SK-N-SH (cell line): ENCODE measurements at regions not wholly inside any gene's neighbourhood (a gene's known extent, or its start where the extent isn't known, plus 50 kb on each side); places are given as distances from the start of the nearest gene placed in this dataset.
A peak's percentile ranks its signal among the peaks of the same experiment; 100 is the strongest.

Experiments used
- CTCF ChIA-PET: fragments of 300-600, 350-600 bp; formaldehyde crosslinking; extraction: SDS; loops from one replicate; lab custom pipeline; 2021; lab: Yijun Ruan, JAX
- POLR2A ChIA-PET: fragments of 350-600 bp; sonication (Branson Sonifier 250); formaldehyde crosslinking; extraction: SDS; loops from one replicate; lab custom pipeline; 2020; ENCODE audit warnings: antibody characterized with exemption, inconsistent platforms; lab: Yijun Ruan, JAX
- DNase-seq: peaks from one replicate; pipeline ENCODE4 v3.0.0; 2012
- H2AFZ ChIP-seq: fragments of 200-600 bp; sonication (generic); 2 replicates; pipeline ENCODE4 v1.8.1; 2016; ENCODE audit warnings: antibody characterized with exemption, mild to moderate bottlenecking, low read depth
- H3F3A ChIP-seq: fragments of 200-600 bp; sonication (generic); replicated peaks from 2 replicates; pipeline ENCODE3; 2016; ENCODE audit warnings: antibody characterized with exemption, mild to moderate bottlenecking; ENCODE audit not compliant: insufficient read depth
- H3K27ac ChIP-seq, 2 experiments: fragments of 200-500 bp in 1 of 2; fragments of 200-600 bp in 1 of 2; sonication (Bioruptor generic) in 1 of 2; sonication (generic), shearing (Covaris generic) in 1 of 2; 2 replicates each; pipeline versions ENCODE4 v1.5.1 to v1.6.1; 2014 to 2016; ENCODE audit warnings: low read depth in 2 of 2, inconsistent platforms in 1 of 2, low read length in 1 of 2, mild to moderate bottlenecking in 1 of 2, mixed read lengths in 1 of 2
- H3K27me3 ChIP-seq: fragments of 200-600 bp; sonication (generic), shearing (Covaris generic); 2 replicates; pipeline ENCODE4 v1.6.1; 2016; ENCODE audit warnings: mixed run types; ENCODE audit not compliant: insufficient read depth
- H3K36me3 ChIP-seq, 2 experiments: fragments of 200-500 bp in 1 of 2; fragments of 200-600 bp in 1 of 2; sonication (Bioruptor generic) in 1 of 2; sonication (generic) in 1 of 2; replicated peaks in 1 of 2; 2 replicates each; pipeline versions ENCODE3 to v1.5.1; 2014 to 2016; ENCODE audit warnings: low read length in 1 of 2, mild to moderate bottlenecking in 1 of 2; ENCODE audit not compliant: insufficient read depth in 2 of 2, control insufficient read depth in 1 of 2
- H3K4me1 ChIP-seq, 2 experiments: fragments of 200-500 bp in 1 of 2; fragments of 200-600 bp in 1 of 2; sonication (Bioruptor generic) in 1 of 2; sonication (generic), shearing (Covaris generic) in 1 of 2; 2 replicates each; pipeline versions ENCODE4 v1.5.1 to v1.6.1; 2014 to 2016; ENCODE audit warnings: low read depth in 1 of 2, low read length in 1 of 2, mixed run types in 1 of 2; ENCODE audit not compliant: insufficient read depth in 2 of 2, control insufficient read depth in 1 of 2
- H3K4me2 ChIP-seq: fragments of 200-600 bp; sonication (generic), shearing (Covaris generic); 2 replicates; pipeline ENCODE4 v1.6.1; 2017; ENCODE audit warnings: mixed run types
- H3K4me3 ChIP-seq, 2 experiments: fragments of 200-500 bp in 1 of 2; fragments of 200-600 bp in 1 of 2; sonication (Bioruptor generic) in 1 of 2; sonication (generic), shearing (Covaris generic) in 1 of 2; 2 replicates each; pipeline versions ENCODE4 v1.5.1 to v1.8.1; 2014 to 2016; ENCODE audit warnings: low read depth in 2 of 2, inconsistent platforms in 1 of 2, low read length in 1 of 2, mild to moderate bottlenecking in 1 of 2, mixed read lengths in 1 of 2, moderate library complexity in 1 of 2
- H3K79me2 ChIP-seq: fragments of 200-600 bp; sonication (generic); 2 replicates; pipeline ENCODE4 v1.8.1; 2017; ENCODE audit warnings: mild to moderate bottlenecking; ENCODE audit not compliant: insufficient read depth
- H3K9ac ChIP-seq: fragments of 200-600 bp; sonication (generic); 2 replicates; pipeline ENCODE4 v1.6.1; 2017; ENCODE audit warnings: mixed run types
- H3K9me2 ChIP-seq: fragments of 200-600 bp; sonication (generic); 2 replicates; pipeline ENCODE4 v1.6.1; 2017; ENCODE audit warnings: mixed run types
- H3K9me3 ChIP-seq: fragments of 200-600 bp; sonication (generic); 2 replicates; pipeline ENCODE4 v1.6.1; 2017; ENCODE audit warnings: mixed run types, mild to moderate bottlenecking, moderate library complexity
- H4K20me1 ChIP-seq: fragments of 200-600 bp; sonication (generic); 2 replicates; pipeline ENCODE4 v1.6.1; 2017; ENCODE audit warnings: mild to moderate bottlenecking, mixed run types; ENCODE audit not compliant: insufficient read depth
- EZH2phosphoT487 ChIP-seq: fragments of 200-600 bp; sonication (generic); IDR thresholded peaks from 2 replicates; pipeline ENCODE4 v1.6.1; 2017; ENCODE audit warnings: low read depth, mixed run types, mild to moderate bottlenecking, antibody characterized with exemption, moderate library complexity, borderline replicate concordance
- FOXJ3 ChIP-seq: sonication (generic); formaldehyde crosslinking; IDR thresholded peaks from 2 replicates; pipeline ENCODE4 v1.5.1; 2020; ENCODE audit warnings: mild to moderate bottlenecking, missing genetic modification reagents
- NFIC ChIP-seq: IDR thresholded peaks from 2 replicates; pipeline ENCODE4 v1.4.0; 2012; ENCODE audit warnings: borderline replicate concordance
- RAD21 ChIP-seq: IDR thresholded peaks from 2 replicates; pipeline ENCODE4 v1.6.1; 2012; ENCODE audit warnings: mild to moderate bottlenecking, low read length
- RCOR1 ChIP-seq: fragments of 150-350 bp; IDR thresholded peaks from 2 replicates; pipeline ENCODE4 v1.6.1; 2017; ENCODE audit warnings: antibody characterized with exemption, low read length
- SIN3A ChIP-seq: IDR thresholded peaks from 2 replicates; pipeline ENCODE4 v1.6.1; 2012; ENCODE audit warnings: low read depth, mild to moderate bottlenecking, low read length, moderate library complexity, borderline replicate concordance
- SMC3 ChIP-seq: IDR thresholded peaks from 2 replicates; pipeline ENCODE4 v1.6.1; 2012; ENCODE audit warnings: low read depth, low read length, improper control_type of control experiment
- TEAD4 ChIP-seq: IDR thresholded peaks from 2 replicates; pipeline ENCODE4 v1.4.0; 2012; ENCODE audit warnings: mild to moderate bottlenecking, borderline replicate concordance; ENCODE audit not compliant: insufficient read depth
- USF2 ChIP-seq: fragments of 150-350 bp; IDR thresholded peaks from 2 replicates; pipeline ENCODE4 v1.6.1; 2017; ENCODE audit warnings: antibody characterized with exemption, low read length, low read depth, borderline replicate concordance
- ZBTB33 ChIP-seq: IDR thresholded peaks from 2 replicates; pipeline ENCODE4 v1.4.0; 2012; ENCODE audit warnings: low read depth, borderline replicate concordance
- TF ChIP-seq, protein P1 (sequence below): IDR thresholded peaks from 2 replicates; pipeline ENCODE4 v1.6.1; 2012; ENCODE audit warnings: mild to moderate bottlenecking, low read depth, low read length, moderate library complexity
- TF ChIP-seq, protein P2 (sequence below): IDR thresholded peaks from 2 replicates; pipeline ENCODE4; 2012
- TF ChIP-seq, protein P3 (sequence below): fragments of 150-350 bp; IDR thresholded peaks from 2 replicates; pipeline ENCODE4 v1.6.1; 2016; ENCODE audit warnings: mild to moderate bottlenecking, low read depth, low read length

GRCh38 chr5:82599030-82599429, 320.9 kb upstream of the RPS23 start (continued):
- TF ChIP-seq, protein P1, sequence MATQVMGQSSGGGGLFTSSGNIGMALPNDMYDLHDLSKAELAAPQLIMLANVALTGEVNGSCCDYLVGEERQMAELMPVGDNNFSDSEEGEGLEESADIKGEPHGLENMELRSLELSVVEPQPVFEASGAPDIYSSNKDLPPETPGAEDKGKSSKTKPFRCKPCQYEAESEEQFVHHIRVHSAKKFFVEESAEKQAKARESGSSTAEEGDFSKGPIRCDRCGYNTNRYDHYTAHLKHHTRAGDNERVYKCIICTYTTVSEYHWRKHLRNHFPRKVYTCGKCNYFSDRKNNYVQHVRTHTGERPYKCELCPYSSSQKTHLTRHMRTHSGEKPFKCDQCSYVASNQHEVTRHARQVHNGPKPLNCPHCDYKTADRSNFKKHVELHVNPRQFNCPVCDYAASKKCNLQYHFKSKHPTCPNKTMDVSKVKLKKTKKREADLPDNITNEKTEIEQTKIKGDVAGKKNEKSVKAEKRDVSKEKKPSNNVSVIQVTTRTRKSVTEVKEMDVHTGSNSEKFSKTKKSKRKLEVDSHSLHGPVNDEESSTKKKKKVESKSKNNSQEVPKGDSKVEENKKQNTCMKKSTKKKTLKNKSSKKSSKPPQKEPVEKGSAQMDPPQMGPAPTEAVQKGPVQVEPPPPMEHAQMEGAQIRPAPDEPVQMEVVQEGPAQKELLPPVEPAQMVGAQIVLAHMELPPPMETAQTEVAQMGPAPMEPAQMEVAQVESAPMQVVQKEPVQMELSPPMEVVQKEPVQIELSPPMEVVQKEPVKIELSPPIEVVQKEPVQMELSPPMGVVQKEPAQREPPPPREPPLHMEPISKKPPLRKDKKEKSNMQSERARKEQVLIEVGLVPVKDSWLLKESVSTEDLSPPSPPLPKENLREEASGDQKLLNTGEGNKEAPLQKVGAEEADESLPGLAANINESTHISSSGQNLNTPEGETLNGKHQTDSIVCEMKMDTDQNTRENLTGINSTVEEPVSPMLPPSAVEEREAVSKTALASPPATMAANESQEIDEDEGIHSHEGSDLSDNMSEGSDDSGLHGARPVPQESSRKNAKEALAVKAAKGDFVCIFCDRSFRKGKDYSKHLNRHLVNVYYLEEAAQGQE = no peak
- TF ChIP-seq SIN3A (no peak), RAD21 (no peak), FOXJ3 (CRISPR knock-in tag) (no peak), ZBTB33 (no peak), NFIC (no peak), USF2 (no peak), EZH2phosphoT487 (no peak), RCOR1 (no peak), SMC3 (no peak)
- TF ChIP-seq, protein P2, sequence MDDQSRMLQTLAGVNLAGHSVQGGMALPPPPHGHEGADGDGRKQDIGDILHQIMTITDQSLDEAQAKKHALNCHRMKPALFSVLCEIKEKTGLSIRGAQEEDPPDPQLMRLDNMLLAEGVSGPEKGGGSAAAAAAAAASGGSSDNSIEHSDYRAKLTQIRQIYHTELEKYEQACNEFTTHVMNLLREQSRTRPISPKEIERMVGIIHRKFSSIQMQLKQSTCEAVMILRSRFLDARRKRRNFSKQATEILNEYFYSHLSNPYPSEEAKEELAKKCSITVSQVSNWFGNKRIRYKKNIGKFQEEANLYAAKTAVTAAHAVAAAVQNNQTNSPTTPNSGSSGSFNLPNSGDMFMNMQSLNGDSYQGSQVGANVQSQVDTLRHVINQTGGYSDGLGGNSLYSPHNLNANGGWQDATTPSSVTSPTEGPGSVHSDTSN = no peak
- TF ChIP-seq, protein P3, sequence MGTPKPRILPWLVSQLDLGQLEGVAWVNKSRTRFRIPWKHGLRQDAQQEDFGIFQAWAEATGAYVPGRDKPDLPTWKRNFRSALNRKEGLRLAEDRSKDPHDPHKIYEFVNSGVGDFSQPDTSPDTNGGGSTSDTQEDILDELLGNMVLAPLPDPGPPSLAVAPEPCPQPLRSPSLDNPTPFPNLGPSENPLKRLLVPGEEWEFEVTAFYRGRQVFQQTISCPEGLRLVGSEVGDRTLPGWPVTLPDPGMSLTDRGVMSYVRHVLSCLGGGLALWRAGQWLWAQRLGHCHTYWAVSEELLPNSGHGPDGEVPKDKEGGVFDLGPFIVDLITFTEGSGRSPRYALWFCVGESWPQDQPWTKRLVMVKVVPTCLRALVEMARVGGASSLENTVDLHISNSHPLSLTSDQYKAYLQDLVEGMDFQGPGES = no peak

GRCh38 chr5:82597437-82597836, 319.3 kb upstream of the RPS23 start:
- Histone ChIP-seq H4K20me1 (no peaks in the 10 kb centered on the region), H3K4me2 (no peak overlapping the region), H3F3A (peaks cover 3% of the 10 kb centered on the region), H3K9me2 (no peaks in the 10 kb centered on the region), H3K27me3 (no peaks in the 10 kb centered on the region), H3K4me3 (no peak overlapping the region), H3K79me2 (no peaks in the 10 kb centered on the region), H3K4me1 (peaks cover 0 to 3% of the 10 kb centered on the region in 2 experiments; a peak in 2 of 4 replicates), H3K27ac (no peak overlapping the region), H3K9me3 (no peaks in the 10 kb centered on the region), H3K9ac (no peak overlapping the region), H2AFZ (no peak overlapping the region), H3K36me3 (no peaks in the 10 kb centered on the region)
- POLR2A ChIA-PET = no interaction called here
- CTCF ChIA-PET = interaction anchor here (1.3 kb wide), 1 partner anchor 13 kb away, joined by 4 read pairs; no protein-coding TSS in a partner anchor
- TF ChIP-seq RAD21 = peak; percentile 5; the same call in 1 of the 2 replicates
- TF ChIP-seq TEAD4 = no peak
- DNase-seq = no peak
